HG03521 (cell line): ENCODE measurements at regions not wholly inside any gene's neighbourhood (a gene's known extent, or its start where the extent isn't known, plus 50 kb on each side); places are given as distances from the start of the nearest gene placed in this dataset.
"Not testable (repeated sequence)": the region's sequence is repeated elsewhere in the genome, so short reads cannot be mapped to it uniquely, and the experiment has no call there.

Source experiments
- ATAC-seq: cut with Tn5 transposase; IDR thresholded peaks from one replicate; pipeline ENCODE4 v1.9.1; 2021; ENCODE audit warnings: mild to moderate bottlenecking, moderate library complexity; ENCODE audit not compliant: unreplicated experiment

DNA sequence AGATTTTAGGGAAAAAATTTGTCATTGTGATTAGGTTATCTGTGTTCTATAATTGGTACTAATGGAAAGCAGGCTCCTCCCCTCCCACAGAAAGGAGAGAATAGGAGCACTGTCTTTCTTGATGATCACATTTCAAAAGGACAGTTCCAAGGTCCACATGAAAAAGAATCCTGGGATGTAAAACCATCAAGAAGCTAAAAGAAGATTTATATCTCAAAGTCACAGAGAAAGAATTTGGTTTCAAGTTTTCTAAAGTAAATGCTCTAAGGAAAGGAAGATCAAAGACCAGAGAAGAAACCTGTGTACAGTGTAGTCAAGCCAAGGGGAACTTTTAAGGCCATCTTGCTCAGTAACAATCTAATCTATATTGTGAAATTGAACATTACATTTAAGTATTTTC is 652.7 kb upstream of the HS3ST5 start:
- no peak for ATAC-seq

DNA sequence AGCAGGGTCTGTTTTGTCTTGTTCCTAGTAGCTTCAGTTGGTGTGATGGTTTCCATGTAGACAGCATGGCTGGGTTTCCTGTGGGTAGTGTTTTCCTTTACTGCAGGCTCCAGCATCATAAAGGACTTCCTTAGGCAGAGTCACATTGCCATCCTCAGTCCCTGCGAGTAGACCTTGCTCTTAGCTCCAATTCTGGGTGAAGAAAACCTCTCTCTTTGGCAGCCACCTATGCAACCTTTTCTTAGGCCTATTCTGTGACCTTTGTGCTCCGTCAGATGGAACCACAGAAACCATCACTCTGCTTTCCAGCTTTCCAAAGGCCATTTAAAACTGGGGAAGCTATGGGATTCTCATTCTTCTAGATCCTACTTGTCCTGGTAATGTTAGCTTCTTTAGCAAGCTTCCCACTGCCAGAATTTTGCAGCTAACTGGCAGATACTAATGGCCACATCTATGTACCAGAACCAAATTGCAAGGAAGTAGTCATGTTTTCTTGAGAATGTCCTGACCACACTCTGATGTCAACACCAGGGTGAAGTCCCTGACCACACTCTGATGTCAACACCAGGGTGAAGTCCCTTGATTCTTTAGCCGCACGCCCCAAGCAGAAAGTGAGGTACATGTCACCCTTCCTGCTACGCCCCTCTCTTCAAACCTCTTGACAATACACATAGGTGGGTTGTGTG is 646.6 kb upstream of the HS3ST5 start:
- ATAC-seq: peak; percentile 99

DNA sequence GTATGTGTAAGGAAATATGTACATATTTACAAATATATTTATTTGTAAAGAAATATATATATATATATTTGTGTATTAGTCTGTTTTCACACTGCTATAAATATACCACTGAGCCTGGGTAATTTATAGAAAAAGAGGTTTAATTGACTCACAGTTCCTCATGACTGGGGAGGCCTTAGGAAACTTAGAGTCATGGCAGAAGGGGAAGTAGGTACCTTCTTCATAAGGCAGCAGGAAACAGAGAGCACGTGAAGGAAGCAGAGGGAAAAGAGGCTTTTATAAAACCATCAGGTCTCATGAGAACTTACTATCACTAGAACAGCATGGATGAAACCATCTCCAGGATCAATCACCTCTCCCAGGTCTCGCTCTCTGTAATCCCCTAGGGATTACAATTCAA is 644.5 kb upstream of the HS3ST5 start:
- ATAC-seq: no peak

DNA sequence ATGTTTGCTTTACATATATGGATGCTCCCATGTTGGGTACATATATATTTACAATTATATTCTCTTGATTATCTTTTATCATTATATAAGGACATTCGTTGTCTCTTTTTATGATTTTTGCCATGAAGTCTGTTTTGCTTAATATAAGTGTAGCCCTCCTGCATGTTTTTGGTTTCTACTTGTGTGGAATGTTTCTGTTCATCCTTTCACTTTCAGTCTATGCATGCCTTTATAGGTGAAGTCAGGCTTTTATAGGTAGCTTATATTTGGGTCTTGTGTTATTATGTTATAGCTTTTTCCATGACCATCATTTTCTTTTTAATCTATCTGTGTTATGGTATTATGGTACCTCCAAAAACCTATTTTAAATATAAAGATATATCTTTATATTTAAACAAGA is 612.5 kb upstream of the HS3ST5 start:
- ATAC-seq: no peak

DNA sequence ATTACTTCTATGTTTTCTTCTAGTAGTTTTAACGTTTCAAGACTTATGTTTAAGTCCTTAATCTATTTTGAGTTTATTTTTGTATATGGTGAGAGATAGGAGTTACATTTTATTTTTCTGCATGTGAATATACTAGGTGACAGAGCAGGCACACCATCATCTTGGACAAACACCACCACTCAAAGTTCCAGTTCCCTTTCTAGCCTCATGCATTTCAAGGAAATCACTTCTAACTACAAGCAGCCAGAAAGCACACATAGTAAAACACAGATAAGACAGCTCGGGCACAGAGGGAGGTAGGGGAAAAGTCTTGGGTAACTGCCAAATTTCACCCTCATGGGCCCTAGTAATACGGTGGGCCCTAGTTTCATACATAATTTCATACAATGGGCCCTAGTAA is 609.4 kb upstream of the HS3ST5 start:
- ATAC-seq: no peak

DNA sequence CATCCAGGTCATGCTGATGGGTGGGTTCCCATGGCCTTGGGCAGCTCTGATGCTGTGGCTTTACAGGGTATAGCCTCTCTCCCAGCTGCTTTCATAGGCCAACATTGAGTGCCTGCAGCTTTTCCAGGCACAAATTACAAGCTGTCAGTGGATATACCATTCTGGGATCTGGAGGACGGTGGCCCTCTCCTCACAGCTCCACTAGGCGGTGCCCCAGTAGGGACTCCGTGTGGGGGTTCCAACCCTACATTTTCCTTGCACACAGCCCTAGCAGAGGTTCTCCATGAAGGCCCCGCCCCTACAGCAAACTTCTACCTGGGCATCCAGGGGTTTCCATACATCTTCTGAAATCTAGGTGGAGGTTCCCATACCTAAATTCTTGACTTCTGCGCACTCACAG is 602.6 kb upstream of the HS3ST5 start:
- ATAC-seq: no peak

DNA sequence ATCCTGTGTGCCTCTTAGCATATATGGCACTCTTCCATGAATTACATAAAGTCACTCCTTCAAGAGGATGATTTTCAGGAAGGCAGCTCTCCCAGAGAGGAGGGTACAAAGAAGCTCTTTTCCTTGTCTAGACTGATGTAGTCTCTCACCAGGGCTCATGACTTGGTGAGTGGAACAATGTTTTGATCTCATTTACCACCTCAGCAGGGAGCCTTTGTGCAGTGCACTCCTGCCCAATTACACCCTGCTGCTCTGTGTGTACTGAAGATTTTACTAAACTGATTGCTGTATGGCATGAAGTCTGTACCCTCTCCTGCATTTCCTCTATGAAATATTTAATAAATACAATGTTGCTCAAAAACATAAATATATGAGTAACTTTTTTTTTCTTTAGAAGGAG is 598.3 kb upstream of the HS3ST5 start:
- no peak for ATAC-seq

DNA sequence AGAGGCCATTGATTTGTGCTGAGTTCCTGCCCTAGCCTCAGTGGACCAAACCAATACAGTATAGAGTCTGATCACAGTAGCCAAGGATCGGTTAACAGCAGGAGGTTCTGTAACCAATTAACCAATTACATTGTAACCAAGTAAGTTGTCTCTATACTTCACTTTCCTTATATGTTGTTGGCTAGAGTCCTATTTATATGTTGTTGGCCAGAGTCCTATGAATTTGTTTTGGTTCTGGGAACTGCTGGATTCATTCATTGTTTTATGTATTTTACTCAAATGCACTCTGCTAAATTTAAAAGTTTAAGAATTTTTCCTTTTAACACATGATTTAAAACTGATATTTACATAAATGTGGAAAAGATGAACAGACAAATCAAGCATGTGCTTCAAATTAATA is 597.4 kb upstream of the HS3ST5 start:
- ATAC-seq: no peak

DNA sequence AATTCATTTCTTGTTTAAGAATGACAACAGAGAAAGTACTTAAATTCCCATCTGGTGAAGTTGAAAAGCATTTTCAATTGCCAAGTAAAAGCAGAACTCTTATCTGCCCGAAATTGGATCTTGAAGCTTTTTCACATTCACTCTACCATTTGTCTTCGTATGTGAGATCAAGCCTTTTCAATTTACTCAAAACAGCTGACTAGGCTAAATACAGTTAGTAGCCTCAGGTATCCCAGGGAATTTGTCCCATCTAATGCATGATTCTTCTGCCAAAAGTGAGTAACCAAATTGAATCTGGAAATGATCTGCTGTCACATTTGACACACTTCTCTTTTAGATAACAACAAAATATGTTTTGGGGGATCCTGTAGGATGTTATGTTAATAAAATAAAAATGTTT is 596.8 kb upstream of the HS3ST5 start:
- ATAC-seq: no peak

DNA sequence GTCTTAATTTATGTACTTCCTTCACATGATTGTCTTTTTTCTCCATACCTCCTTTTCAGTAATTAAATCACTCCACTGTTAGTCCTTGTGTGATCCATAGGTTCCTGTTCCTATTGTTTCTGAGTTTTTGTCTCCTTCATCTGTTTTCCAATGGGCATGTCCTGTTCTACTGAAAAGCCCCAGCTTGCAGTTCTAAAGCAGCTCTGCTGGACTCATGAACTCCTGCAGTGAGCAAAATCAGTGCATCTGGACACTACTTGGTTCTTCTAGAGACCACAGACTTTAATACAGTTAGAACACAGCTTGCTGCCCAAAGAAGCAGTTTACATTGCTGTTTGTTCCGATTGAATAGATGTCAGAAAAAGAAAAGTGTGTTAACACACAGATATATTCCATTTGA is 593.3 kb upstream of the HS3ST5 start:
- no peak for ATAC-seq

DNA sequence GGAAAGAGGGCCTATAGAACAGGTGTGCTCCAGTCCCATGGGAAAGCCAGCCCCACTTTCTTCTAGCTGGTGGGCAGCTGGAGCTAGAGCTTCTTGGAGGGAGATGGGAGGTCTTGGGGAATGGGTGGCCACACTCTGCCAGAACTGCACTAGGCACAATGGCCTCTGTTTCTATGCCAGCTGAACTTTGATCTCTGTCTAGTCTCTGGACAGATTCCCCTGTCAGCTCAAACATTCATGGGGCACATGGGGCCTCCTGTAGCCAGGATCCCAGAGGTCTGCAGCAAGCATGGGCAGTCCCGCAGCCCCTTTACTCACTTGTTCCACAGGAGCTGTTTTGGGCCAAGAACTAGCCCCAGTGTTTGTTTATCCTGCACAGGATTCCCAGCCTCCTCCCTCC is 591.3 kb upstream of the HS3ST5 start:
- ATAC-seq: no peak

DNA sequence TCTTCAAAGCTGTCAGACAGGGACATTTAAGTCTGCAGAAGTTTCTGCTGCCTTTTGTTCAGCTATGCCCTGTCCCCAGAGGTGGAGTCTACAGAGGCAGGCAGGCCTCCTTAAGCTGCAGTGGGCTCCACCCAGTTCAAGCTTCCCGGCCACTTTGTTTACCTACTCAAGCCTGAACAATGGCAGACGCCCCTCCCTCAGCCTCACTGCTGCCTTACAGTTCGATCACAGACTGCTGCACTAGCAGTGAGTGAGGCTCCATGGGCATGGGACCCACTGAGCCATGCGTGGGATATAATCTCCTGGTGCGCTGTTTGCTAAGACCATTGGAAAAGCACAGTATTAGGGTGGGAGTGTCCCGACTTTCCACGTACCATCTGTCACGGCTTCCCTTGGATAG is 585.9 kb upstream of the HS3ST5 start:
- ATAC-seq: not testable (repeated sequence)

DNA sequence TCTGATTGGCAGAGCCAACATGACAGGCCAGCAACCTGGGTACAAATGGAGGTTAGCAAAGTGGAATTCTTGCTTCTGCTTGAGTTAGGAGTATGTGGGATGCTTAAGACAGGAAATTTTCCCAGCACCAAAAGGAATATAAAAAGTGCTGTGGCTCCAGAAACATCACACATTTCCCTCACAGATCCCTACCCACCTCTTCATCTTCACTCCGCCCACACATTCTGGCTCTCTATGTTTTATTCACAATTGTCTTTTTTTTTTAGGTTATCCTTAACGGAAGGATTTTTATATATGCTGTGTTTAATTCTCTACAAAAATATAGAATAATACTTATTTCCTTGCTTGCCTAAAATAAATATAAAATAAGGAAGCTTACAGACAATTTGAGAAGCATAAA is 563.3 kb upstream of the HS3ST5 start:
- ATAC-seq: no peak

DNA sequence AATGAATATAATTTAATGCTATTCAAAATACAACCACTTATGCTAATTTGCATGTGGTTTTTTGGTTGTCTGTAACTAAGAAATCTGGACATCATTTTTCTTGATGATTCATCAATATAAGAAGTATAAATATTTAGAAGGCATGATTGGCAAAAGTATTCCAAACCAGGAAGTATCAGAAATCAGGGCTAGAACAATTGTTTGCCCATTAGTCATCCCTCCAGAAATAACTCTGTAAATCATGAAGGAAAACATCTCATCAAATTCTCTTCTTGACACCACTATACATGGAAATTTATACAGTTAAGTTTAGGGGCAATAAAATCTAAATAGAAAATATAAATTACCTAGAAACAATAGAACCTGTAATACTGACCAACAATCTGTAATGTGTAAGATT is 554.7 kb upstream of the HS3ST5 start:
- ATAC-seq: no peak

DNA sequence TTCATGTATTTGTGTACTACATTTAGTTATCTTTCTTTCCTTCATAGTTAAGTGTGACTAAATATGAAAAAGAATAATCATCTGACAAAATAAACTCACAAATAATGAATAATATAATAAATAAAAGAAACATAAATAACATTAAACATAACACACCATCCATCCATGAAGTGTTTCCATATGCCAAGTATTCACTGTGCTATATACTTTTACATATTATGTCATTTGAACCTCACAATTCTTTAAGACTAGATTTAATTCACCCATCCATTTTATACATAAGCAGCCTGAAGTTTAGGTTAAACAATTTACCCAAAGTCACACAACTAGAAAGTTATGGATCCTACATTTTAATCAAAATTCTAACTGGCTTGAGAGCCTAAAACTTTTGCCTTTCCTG is 549.4 kb upstream of the HS3ST5 start:
- no peak for ATAC-seq

DNA sequence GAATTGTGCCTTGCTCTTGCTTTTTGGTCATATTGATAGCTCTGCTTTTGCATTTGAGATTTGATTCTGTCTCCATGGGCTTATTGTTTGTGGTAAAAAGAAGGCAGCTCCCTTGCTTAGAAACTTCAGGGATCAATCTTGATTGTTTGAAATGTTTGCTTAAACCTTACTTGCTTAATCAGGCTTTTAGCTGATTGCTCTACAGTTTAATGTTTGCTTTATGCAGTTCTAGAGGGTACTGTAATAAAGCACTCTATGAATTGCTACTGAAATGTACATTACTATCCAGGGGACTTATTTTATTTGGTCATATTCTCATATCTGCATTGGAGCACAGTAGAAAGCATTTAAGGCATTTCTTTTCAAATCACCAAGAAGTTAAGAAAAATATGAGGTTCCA is 545.4 kb upstream of the HS3ST5 start:
- ATAC-seq: no peak

DNA sequence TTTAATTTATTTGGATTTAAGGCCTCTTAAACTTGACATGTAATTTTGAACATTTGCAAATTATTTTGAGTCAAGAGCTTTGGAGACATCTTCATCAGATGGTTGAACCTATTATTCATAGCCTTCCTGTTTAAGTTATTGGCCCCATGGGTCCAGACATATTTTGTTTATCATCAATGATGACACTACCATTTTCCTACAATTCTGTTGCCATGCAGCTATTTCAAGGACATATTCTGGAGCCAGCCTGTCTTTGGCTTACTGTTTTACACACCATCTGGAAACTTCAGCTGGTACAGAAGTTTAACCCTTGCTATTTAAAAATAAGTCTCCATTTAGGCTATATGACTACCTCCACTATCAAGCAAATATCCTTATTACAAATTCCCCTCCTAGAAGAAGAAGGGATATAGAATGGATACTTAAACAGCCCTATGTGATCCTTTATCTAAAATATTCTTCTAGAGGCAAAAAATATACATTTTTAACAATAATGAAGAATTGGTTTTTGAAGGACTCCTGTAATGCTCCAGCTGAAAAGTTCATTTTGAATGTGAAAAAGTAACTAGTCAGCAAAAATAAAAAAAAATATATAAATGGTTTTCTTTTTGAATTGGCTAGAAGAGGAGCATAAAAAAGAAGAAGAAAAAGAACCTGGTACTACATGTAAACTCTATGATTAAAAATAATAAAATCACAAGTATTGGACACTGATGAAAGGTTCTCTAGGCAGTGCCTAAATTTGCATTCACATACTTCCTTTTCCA is 544.0 kb upstream of the HS3ST5 start:
- no peak for ATAC-seq

DNA sequence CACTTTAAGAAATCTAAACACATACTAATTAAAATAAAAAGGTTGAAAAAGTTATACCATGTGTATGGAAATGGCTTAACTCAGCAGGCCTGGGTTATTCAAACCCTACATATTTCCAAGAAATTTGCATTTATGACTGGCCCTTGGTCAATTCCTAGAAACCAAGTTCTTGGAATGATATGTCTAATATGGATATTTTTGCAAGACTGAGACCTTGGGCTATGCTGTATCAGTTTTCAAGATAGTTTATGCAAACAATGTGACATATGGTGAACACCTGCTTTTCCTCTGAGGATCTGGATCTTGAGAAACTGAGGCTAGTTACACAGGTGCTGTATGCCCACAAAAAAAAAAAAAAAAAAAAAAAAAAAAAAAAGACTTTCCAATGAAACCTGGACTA is 536.9 kb upstream of the HS3ST5 start:
- no peak for ATAC-seq

DNA sequence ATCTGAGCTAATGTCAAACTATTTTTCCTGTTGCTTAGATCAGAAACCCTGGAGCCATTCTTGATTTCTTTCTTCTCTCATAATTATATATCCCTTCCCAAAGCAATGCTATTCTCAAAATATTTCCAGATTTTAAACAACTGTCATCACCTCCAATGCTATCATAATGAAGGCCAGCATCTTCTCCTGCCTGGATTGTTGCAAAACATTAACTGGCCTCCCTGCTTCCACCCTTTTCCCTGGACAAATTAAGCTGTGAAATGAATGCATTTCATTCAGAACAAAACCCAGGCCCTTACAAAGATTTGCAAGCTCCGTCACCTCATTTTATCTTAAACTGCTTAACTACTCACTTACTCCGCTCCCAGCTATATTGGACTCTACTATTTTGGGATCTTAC is 535.3 kb upstream of the HS3ST5 start:
- no peak for ATAC-seq

DNA sequence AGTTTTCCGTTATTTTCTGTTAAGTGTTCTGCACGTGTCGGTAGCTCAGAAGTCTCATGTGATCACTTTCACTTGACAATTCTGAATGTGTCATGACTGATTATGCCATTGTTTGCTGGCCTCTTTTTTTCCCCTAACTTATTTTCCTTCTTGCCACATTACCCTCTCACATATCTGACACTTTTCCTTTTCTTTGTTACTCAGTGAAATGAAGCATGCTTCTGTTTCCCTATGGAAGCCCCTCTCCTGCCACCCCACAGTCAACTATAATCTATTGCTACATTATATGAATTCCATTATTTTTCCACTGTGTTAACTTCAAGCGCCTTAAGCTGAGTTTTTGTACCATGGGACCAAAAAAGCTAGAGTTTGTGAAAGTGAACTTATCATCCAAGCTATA is 531.6 kb upstream of the HS3ST5 start:
- no peak for ATAC-seq

DNA sequence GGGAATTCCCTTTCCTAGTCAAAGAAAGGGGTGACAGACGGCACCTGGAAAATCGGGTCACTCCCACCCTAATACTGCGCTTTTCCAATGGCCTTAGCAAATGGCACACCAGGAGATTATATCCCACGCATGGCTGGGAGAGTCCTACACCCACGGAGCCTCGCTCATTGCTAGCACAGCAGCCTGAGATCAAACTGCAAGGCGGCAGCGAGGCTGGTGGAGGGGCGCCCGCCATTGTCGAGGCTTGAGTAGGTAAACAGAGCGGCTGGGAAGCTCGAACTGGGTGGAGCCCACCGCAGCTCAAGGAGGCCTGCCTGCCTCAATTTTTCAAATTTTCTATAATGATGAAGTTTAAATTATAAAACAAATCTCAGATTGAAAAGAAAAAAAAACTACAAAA is 522.7 kb upstream of the HS3ST5 start:
- not testable (repeated sequence) for ATAC-seq

DNA sequence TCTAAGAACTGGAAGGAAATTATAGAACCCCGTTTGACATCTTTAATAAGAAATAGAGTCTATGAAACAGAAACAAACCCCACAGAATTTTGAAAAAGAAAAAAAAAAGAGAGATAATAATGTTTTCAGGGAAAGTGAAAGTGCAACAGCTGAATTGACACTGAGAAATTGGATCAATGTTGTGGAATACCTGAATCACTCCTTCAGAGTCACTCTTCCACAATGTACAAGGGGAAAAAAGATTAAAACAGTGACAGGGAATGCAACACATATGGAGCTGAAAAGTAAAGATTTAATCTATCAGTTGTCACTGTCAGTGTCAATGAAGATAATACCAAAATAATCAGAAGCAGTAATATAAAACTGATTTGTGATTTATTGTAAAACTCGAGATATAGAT is 520.8 kb upstream of the HS3ST5 start:
- no peak for ATAC-seq

DNA sequence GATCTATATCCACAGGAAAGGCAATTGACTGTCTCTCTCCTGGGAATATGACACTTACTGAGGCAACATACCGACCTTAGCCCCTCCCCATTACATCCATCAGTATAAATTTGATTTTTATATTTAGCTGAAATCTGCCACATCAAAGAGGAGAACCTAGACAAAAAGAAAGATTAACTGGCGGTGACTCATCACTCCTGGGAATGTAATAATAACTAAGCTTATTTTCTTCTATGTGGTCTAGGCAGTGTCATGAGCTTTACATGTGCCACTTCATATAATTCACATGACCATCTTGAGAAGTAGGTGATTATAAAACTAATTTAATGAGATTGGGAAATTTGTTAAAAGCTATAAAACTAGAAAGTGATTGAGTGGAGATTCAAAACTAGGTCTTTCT is 520.0 kb upstream of the HS3ST5 start:
- no peak for ATAC-seq
